EL (cell line): ENCODE measurements at regions not wholly inside any gene's neighbourhood (a gene's known extent, or its start where the extent isn't known, plus 50 kb on each side); places are given as distances from the start of the nearest gene placed in this dataset.
"Not testable (repeated sequence)": the region's sequence is repeated elsewhere in the genome, so short reads cannot be mapped to it uniquely, and the experiment has no call there.

ENCODE experiments used
- DNase-seq: peaks from one replicate; pipeline ENCODE4 v3.0.0-alpha.2; 2016

- DNase-seq: no peak
These were observed 145.5 kb downstream of the CTH start for GRCh38 chr1:70556541-70556940.

DNA sequence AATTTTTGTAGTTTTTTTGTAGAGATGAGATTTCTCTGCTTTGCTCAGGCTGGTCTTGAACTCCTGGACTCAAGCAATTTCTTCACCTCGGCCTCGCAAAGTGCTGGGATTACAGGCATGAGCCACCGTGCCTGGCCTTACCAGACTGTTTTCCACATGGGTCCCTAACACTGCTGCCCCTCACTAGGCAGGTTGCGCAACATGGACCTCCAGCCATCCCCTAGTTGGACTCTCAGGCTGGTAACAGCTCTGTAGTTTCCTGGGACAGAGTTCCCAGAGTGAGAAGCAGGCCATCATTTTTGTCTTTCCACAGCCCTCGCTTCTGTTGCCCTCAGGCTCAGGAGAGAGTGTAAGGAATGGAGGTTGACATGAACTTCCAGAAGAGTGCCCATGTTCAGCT, 156.1 kb downstream of the CTH start:
- DNase-seq: no peak

GRCh38 chr1:70571191-70571590, 160.1 kb downstream of the CTH start:
- no peak for DNase-seq

- DNase-seq: no peak
These were observed 162.3 kb downstream of the CTH start for GRCh38 chr1:70573317-70573843.

DNA sequence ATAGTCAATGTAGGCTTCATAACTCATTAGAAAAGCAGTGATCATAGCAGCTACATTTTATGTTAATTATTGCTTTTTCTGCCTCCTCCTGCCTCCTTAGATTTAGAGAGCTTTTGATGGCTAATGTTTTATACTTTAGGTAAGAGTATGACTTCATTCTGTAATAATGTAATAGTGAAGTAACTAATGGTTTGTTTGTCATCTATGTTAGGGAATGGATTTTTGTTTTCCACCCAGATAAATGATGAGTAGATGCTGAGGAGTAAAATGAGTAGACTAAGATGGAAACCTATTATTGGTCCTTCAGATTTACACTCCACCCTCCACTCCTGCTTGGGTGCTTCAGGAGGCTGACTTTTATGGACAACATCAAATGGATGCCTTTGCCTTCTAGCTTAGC, 170.6 kb downstream of the CTH start:
- DNase-seq: no peak

DNA sequence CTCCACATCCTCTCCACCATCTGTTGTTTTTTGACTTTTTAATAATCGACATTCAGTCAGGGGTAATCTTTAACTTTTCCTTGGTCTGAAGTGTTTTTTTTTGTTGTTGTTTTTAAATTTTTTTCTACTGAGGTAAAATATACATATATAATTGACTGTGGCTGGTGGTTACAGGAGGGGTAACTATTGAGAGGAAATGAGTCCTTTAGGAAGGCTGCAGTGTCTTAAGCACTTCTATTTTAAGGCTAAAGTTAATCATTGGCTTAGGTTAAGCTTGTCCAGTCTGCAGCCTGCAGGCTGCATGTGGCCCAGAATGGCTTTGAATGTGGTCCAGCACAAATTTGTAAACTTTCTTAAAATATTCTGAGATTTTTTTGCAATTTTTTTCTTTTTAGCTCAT, 172.5 kb downstream of the CTH start:
- no peak for DNase-seq

DNA sequence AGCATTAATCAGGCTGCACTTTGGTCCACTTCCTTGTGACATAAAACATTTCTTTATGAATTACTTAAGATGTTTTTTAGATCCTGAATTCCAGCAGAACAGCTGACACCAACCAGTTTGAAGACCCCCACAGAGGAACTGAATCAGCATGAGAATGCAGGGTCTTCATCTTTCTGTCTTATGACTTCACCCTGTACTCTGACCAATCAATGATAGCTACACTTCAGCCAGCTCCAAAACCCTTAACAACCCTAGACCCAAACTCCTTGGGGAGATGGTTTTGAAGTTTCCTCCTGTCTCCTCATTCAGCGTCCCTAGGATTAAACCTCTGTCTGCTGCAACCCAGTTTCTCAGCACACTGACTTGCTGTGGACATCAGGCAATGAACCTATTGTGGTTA, 175.0 kb downstream of the CTH start:
- no peak for DNase-seq

DNA sequence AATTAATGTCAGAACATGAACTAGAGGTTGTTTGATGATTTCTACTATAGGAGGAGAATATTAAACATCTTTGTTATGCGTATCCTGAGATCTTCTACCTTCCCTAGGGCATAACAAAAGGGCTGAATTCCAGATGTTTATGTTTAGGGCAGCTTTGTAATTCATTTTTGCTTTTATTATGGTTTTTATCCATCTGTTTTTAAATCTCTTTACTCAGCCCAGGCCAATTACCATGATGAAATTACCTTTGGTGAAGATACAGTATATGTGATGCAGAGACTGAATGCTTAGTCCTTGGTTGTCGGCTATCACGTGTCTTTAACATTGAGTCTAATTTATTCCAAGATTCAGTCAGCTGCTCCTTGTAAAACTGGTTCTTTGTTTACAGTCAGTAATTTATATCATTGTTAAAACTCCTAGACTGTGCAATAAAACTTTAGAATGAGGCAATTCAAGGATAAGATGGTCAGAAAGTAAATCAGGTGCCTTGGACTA, 176.9 kb downstream of the CTH start:
- DNase-seq: no peak

DNA sequence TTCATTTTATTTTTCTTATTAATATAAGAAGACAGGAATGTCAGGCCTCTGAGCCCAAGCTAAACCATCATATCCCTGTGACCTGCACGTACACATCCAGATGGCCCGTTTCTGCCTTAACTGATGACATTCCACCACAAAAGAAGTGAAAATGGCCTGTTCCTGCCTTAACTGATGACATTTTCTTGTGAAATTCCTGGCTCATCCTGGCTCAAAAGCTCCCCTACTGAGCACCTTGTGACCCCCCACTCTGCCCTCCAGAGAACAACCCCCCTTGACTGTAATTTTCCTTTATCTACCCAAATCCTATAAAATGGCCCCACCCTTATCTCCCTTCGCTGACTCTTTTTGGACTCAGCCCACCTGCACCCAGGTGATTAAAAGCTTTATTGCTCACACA, 182.5 kb downstream of the CTH start:
- not testable (repeated sequence) for DNase-seq

DNA sequence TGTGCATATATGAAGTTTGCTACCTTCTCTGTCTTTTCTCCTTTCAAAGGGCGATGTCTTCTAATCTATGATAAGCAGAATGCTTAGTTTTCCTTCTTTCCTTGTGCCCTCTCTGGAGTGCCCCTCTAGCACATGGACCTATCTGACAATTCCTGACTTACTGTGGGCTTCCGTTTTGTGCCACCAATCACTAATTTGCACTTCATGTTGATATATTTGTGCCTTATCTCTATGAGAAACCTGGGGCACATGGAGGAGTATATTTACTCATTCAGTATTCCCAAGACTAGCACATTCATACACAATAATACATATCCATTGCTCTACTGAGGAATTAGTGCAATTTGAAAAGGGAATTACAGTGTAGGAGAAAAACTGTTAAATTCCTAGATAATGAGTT, 197.7 kb downstream of the CTH start:
- no peak for DNase-seq

DNA sequence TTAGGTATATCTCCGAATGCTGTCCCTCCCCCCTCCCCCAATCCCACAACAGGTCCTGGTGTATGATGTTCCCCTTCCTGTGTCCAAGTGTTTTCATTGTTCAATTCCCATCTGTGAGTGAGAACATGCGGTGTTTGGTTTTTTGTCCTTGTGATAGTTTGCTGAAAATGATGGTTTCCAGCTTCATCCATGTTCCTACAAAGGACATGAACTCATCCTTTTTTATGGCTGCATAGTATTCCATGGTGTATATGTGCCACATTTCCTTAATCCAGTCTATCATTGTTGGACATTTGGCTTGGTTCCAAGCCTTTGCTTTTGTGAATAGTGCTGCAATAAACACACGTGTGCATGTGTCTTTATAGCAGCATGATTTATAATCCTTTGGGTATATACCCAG, 199.1 kb downstream of the CTH start:
- DNase-seq: not testable (repeated sequence)

- no peak for DNase-seq
These were observed 205.9 kb downstream of the CTH start for GRCh38 chr1:70616946-70617345.

DNA sequence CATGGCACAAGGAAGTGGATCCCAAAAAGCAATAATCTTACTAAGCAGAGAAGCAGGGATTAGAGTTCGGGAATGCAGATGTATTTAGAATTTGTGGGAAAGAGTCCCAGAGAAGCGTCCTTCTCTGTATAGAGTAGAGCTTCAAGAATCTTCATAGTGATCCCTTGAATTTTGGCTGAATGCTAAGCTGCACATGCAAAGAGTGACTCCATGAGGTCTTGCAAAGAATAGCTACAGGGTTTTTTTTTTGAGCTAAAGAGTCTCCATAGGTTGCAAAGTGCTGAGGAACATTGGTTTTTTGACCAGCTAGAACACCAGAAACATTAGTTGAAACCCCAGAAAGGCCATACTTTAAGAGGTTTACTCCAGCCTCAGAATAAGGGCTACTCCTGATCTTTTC, 206.7 kb downstream of the CTH start:
- DNase-seq: no peak

DNA sequence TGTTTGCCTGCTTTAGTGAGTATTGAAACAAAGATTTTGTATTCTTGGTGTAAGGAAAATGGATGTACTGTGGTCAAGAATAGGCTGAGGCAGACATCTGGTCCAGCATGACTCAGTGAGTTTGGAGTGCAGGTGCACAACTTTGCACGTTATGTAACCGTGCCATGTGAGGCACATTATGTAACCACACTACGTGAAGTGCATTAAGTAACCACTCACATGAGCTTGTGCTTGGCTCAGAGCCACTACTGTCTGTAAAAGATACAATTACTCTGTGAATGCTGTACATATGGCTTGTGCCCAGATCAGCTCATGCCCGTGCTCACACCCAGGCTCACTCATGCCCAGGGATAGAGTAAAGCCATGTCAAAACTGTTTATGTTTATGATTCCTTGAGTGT, 216.8 kb downstream of the CTH start:
- DNase-seq: peak; percentile 1

GRCh38 chr1:70628973-70629372, 217.9 kb downstream of the CTH start:
- DNase-seq: no peak

DNA sequence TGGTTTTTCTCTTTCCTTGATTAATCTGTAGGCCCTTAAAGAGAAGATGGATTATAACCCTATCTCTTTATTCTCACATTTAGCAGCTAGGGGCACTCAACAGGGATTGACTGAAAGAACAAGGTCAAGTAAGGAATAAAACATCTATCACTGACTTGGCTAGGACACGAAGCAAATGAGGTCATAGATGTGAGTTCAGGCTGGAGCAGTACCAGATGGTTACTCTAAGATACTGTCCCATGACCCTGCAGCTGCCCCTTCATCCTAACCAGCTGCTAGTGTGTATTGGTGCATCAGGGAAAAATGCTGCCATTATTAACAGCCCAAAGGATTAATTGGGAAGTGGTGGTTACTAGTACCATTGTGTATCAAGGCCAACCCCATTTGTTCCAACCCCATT, 221.9 kb downstream of the CTH start:
- DNase-seq: no peak

GRCh38 chr1:70635868-70636267, 224.8 kb downstream of the CTH start:
- no peak for DNase-seq

GRCh38 chr1:70641868-70642267, 230.8 kb downstream of the CTH start:
- no peak for DNase-seq

GRCh38 chr1:70656361-70656760, 245.3 kb downstream of the CTH start:
- no peak for DNase-seq

- no peak for DNase-seq
These were observed 248.8 kb downstream of the CTH start for GRCh38 chr1:70659891-70660290.

DNA sequence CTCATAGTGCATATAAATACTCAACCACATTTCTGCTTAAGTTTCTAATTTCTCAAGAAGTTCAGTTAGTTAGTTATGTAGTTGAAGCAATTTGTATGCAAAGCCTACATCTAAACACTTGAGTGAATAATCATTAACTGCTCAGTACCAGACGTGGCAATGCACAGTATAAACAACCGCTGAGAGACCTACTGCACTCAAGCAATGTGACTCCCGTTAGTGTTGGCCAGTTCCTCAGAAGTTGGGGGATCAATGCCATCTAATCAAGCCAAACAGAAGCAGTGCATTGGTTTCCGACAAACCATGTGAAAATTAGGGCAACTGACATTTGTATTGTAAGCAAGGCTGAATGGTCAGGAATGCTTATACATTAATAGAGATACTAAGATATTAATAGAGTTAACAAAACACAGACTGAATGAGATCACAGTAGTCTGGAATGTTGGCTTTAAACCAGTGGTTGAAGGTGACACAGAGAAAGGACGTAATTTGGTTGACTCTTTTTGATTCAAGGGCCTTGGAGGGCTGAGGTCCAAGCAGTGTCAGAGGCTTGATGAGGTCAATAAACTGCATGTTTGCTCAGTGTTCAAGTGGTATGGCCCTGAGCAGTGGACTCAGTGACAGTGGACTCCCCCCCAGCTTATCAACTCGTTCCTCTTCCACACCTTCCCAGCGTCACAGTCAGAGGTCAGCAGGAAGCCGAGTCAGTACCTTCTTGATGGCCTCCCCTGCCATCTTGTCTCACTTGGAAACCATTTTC, 255.5 kb downstream of the CTH start:
- DNase-seq: no peak

- peak; percentile 27 for DNase-seq
These were observed 256.6 kb downstream of the CTH start for GRCh38 chr1:70667494-70668170.

GRCh38 chr1:70671006-70671405, 259.9 kb downstream of the CTH start:
- DNase-seq: no peak

- no peak for DNase-seq
These were observed 261.4 kb downstream of the CTH start for GRCh38 chr1:70672442-70672888.
